Amniotic epithelial cell (primary cell): ENCODE measurements at regions not wholly inside any gene's neighbourhood (a gene's known extent, or its start where the extent isn't known, plus 50 kb on each side); places are given as distances from the start of the nearest gene placed in this dataset.
"Not testable (repeated sequence)": the region's sequence is repeated elsewhere in the genome, so short reads cannot be mapped to it uniquely, and the experiment has no call there.

Experiments
- DNase-seq: peaks from one replicate; pipeline ENCODE4 v3.0.0-alpha.2; 2010; ENCODE audit warnings: low read depth

- no peak for DNase-seq
Measured at GRCh38 chr9:134561427-134562145, 80.0 kb upstream of the COL5A1 start.

- no peak for DNase-seq
Measured at GRCh38 chr9:134562146-134562849, 79.3 kb upstream of the COL5A1 start.

GRCh38 chr9:134563397-134563796 lies 78.2 kb upstream of the COL5A1 start:
- DNase-seq = no peak

GRCh38 chr9:134564431-134565170 lies 77.0 kb upstream of the COL5A1 start:
- DNase-seq = peak; percentile 48

- DNase-seq = no peak
Measured at GRCh38 chr9:134565316-134565915, 76.2 kb upstream of the COL5A1 start.

GRCh38 chr9:134566196-134566847 lies 75.3 kb upstream of the COL5A1 start:
- no peak for DNase-seq

- no peak for DNase-seq
Measured at GRCh38 chr9:134566936-134567335, 74.7 kb upstream of the COL5A1 start.

GRCh38 chr9:134568116-134568515 lies 73.5 kb upstream of the COL5A1 start:
- no peak for DNase-seq

GRCh38 chr9:134568811-134569210 lies 72.8 kb upstream of the COL5A1 start:
- peak; percentile 55 for DNase-seq

GRCh38 chr9:134569626-134570025 lies 72.0 kb upstream of the COL5A1 start:
- no peak for DNase-seq

- DNase-seq = no peak
Measured at GRCh38 chr9:134570151-134570621, 71.4 kb upstream of the COL5A1 start.

- no peak for DNase-seq
Measured at GRCh38 chr9:134570711-134571325, 70.8 kb upstream of the COL5A1 start.

- no peak for DNase-seq
Measured at GRCh38 chr9:134571326-134571931, 70.2 kb upstream of the COL5A1 start.

- DNase-seq = peak; percentile 41
Measured at GRCh38 chr9:134571946-134572917, 69.4 kb upstream of the COL5A1 start.

- not testable (repeated sequence) for DNase-seq
Measured at GRCh38 chr9:134574686-134575085, 66.9 kb upstream of the COL5A1 start.

GRCh38 chr9:134575103-134575900 lies 66.3 kb upstream of the COL5A1 start:
- no peak for DNase-seq

GRCh38 chr9:134575901-134576176 lies 65.8 kb upstream of the COL5A1 start:
- no peak for DNase-seq

GRCh38 chr9:134585021-134585561 lies 56.5 kb upstream of the COL5A1 start:
- DNase-seq = no peak
